Ectodermal cell (in vitro differentiated cells): ENCODE measurements at regions not wholly inside any gene's neighbourhood (a gene's known extent, or its start where the extent isn't known, plus 50 kb on each side); places are given as distances from the start of the nearest gene placed in this dataset.
"Not testable (repeated sequence)": the region's sequence is repeated elsewhere in the genome, so short reads cannot be mapped to it uniquely, and the experiment has no call there.

Experiments
- H3K27ac ChIP-seq: 2 replicates; pipeline ENCODE4 v1.7.0; 2013; ENCODE audit warnings: mild to moderate bottlenecking, low read depth, low read length; ENCODE audit not compliant: insufficient read depth, poor library complexity, severe bottlenecking
- H3K27me3 ChIP-seq: 2 replicates; pipeline ENCODE4 v1.7.0; 2013; ENCODE audit warnings: mild to moderate bottlenecking, low read length; ENCODE audit not compliant: insufficient read depth, control insufficient read depth, poor library complexity, severe bottlenecking
- H3K36me3 ChIP-seq: one replicate; pipeline ENCODE4 v1.7.0; 2013; ENCODE audit warnings: low read length; ENCODE audit not compliant: control insufficient read depth, insufficient read depth
- H3K4me1 ChIP-seq: one replicate; pipeline ENCODE4 v1.7.0; 2013; ENCODE audit warnings: low read length; ENCODE audit not compliant: control insufficient read depth, insufficient read depth
- H3K4me3 ChIP-seq: 2 replicates; pipeline ENCODE4 v1.7.0; 2013; ENCODE audit warnings: low read depth, low read length, control low read depth; ENCODE audit not compliant: insufficient read depth
- H3K9me3 ChIP-seq: 2 replicates; pipeline ENCODE4 v1.7.0; 2013; ENCODE audit warnings: mild to moderate bottlenecking, low read length, moderate library complexity; ENCODE audit not compliant: control insufficient read depth
- WGBS, 2 experiments: methylation state at CpG; one replicate each; pipeline ENCODE4 v1.1.7; 2013; ENCODE audit warnings: missing lambda C conversion rate in 2 of 2; 5-methylcytosine and 5-hydroxymethylcytosine counted together

DNA sequence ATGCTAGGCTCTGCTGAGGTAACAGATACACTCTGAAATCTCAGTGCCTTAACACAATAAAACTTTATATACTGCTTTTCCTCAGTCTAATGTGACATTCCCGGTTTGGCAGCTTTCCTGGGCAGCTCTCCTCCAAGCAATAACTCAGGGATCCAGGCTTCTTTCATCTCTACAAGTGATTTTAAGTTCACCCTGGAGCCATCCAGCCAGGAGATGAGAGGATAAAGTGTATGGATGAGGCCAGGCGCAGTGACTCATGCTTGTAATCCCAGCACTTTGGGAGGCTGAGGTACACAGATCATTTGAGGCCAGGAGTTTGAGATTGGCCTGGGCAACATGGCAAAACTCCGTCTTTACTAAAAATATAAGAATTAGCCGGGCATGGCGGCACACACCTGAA, 147.2 kb downstream of the UTP18 start:
- no peaks in the 10 kb centered on the region for H3K27me3 ChIP-seq
- no peaks in the 10 kb centered on the region for H3K9me3 ChIP-seq
- WGBS, 2 experiments: 92 to 94% methylated on average over 5 of the region's 5 CpGs

GRCh38 chr17:51419476-51419875, 159.1 kb downstream of the UTP18 start:
- Histone ChIP-seq H3K36me3 (no peaks in the 10 kb centered on the region), H3K4me3 (no peak overlapping the region), H3K27ac (no peak overlapping the region), H3K4me1 (no peaks in the 10 kb centered on the region), H3K9me3 (peaks cover 2% of the 10 kb centered on the region), H3K27me3 (no peaks in the 10 kb centered on the region)
- WGBS, 2 experiments: 91 to 93% methylated on average over 2 of the region's 2 CpGs

More for the DNA sequence above, 147.2 kb downstream of the UTP18 start:
- H3K4me3 ChIP-seq: no peak overlapping the region
- H3K27ac ChIP-seq: no peak overlapping the region
- H3K4me1 ChIP-seq: peaks cover 5% of the 10 kb centered on the region
- no peaks in the 10 kb centered on the region for H3K36me3 ChIP-seq

- Histone ChIP-seq H3K9me3 (no peaks in the 10 kb centered on the region), H3K36me3 (no peaks in the 10 kb centered on the region), H3K27me3 (no peaks in the 10 kb centered on the region), H3K4me3 (no peak overlapping the region), H3K4me1 (no peaks in the 10 kb centered on the region), H3K27ac (no peak overlapping the region)
- 94 to 95% methylated on average over 3 of the region's 3 CpGs for WGBS, 2 experiments
Measured at GRCh38 chr17:51421525-51421924, 161.2 kb downstream of the UTP18 start.

GRCh38 chr17:51422634-51423033, 162.3 kb downstream of the UTP18 start:
- no peaks in the 10 kb centered on the region for H3K4me1 ChIP-seq
- 92% methylated on average over 3 of the region's 3 CpGs for WGBS, 2 experiments
- no peaks in the 10 kb centered on the region for H3K27me3 ChIP-seq
- no peak overlapping the region for H3K27ac ChIP-seq
- no peaks in the 10 kb centered on the region for H3K36me3 ChIP-seq
- no peak overlapping the region for H3K4me3 ChIP-seq
- no peaks in the 10 kb centered on the region for H3K9me3 ChIP-seq

- WGBS, 2 experiments: 80 to 92% methylated on average over 3 of the region's 3 CpGs
- H3K27ac ChIP-seq: no peak overlapping the region
- no peaks in the 10 kb centered on the region for H3K4me1 ChIP-seq
- no peaks in the 10 kb centered on the region for H3K9me3 ChIP-seq
- H3K27me3 ChIP-seq: no peaks in the 10 kb centered on the region
- no peak overlapping the region for H3K4me3 ChIP-seq
- H3K36me3 ChIP-seq: no peaks in the 10 kb centered on the region
Measured at GRCh38 chr17:51423421-51424160, 163.2 kb downstream of the UTP18 start.

GRCh38 chr17:51425773-51426172, 165.4 kb downstream of the UTP18 start:
- Histone ChIP-seq H3K4me3 (no peak overlapping the region), H3K36me3 (no peaks in the 10 kb centered on the region), H3K4me1 (no peaks in the 10 kb centered on the region), H3K27ac (no peak overlapping the region), H3K9me3 (no peaks in the 10 kb centered on the region), H3K27me3 (no peaks in the 10 kb centered on the region)
- 92 to 100% methylated on average over 1 of the region's 1 CpG for WGBS, 2 experiments

- Histone ChIP-seq H3K27ac (no peak overlapping the region), H3K4me1 (no peaks in the 10 kb centered on the region), H3K9me3 (no peaks in the 10 kb centered on the region), H3K27me3 (no peaks in the 10 kb centered on the region), H3K4me3 (no peak overlapping the region), H3K36me3 (no peaks in the 10 kb centered on the region)
- 76 to 89% methylated on average over 7 of the region's 7 CpGs for WGBS, 2 experiments
Measured at GRCh38 chr17:51427323-51427811, 167.0 kb downstream of the UTP18 start.

DNA sequence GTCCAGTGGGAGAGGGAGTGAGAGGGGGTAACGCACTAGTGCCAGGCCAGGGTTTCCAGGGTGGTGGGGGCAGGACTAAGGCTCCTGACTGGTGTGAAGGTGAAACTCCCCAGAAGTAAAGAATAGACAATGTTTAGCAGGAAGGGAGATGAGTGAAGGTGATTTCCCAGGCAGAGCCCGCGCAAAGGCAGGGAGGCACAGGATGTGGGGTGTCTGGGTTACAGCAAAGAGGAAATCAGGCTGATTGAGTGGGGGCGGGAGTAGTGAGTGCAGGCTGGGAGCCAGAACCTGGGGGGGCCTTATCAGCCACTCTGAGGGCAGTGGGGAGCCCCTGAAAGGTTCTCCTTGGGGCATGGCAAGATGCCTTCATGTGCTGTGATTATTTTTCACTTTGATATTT, 167.5 kb downstream of the UTP18 start:
- H3K9me3 ChIP-seq: no peaks in the 10 kb centered on the region
- no peak overlapping the region for H3K27ac ChIP-seq
- H3K27me3 ChIP-seq: no peaks in the 10 kb centered on the region
- no peak overlapping the region for H3K4me3 ChIP-seq
- no peaks in the 10 kb centered on the region for H3K4me1 ChIP-seq
- 90 to 93% methylated on average over 4 of the region's 4 CpGs for WGBS, 2 experiments
- no peaks in the 10 kb centered on the region for H3K36me3 ChIP-seq

DNA sequence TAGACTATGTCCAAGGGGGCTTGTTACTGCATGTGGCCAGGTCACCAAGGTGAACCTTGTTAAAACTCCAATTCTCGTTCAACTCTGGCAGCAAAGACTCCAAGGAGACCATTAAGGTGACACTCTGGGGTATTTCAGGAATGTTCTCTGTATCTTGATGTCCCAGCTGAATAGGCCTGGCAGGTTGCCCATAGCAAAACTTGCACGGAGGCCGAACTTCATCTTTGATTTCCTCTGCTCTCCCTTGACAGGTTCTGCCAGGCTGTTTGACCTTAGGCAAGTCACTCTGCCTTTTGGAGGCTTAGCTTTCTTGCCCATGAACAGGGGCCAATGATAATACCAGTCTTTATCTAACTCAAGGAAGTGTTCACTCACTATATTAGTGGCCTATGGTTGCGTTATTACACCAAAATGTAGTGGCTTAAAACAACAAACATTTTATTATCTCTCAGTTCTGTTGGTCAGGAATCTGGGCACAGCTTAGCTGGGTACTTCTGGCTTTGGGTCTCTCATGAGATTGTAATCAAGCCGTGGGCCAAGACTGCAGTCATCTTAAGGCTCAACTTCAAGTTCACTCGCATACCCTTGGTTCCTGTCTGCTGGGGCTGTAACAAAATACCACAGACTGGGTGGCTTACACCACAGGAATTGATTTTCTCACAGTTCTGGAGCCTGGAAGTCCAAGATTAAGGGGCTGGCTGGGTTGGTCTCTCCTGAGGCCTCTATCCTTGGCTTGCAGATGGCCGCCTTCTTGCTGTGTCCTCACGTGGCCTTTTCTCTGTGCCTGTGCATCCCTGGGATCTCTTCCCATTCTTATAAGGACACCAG, 168.5 kb downstream of the UTP18 start:
- no peaks in the 10 kb centered on the region for H3K27me3 ChIP-seq

GRCh38 chr17:51429938-51430337, 169.6 kb downstream of the UTP18 start:
- not testable (repeated sequence) for H3K4me1 ChIP-seq, H3K9me3 ChIP-seq, H3K27ac ChIP-seq, H3K36me3 ChIP-seq, H3K27me3 ChIP-seq, H3K4me3 ChIP-seq
- whole genome bisulfite sequencing, 2 experiments: 71 to 85% methylated on average over 3 of the region's 3 CpGs

More for the DNA sequence above, 168.5 kb downstream of the UTP18 start:
- WGBS, 2 experiments: 94 to 95% methylated on average over 8 of the region's 8 CpGs
- H3K4me3 ChIP-seq: no peak overlapping the region
- no peaks in the 10 kb centered on the region for H3K4me1 ChIP-seq
- H3K36me3 ChIP-seq: no peaks in the 10 kb centered on the region
- no peaks in the 10 kb centered on the region for H3K9me3 ChIP-seq
- no peak overlapping the region for H3K27ac ChIP-seq
